HAP-1 (cell line): ENCODE measurements at regions not wholly inside any gene's neighbourhood (a gene's known extent, or its start where the extent isn't known, plus 50 kb on each side); places are given as distances from the start of the nearest gene placed in this dataset.
A peak's percentile ranks its signal among the peaks of the same experiment; 100 is the strongest.

ENCODE experiments used
- DNase-seq, 2 experiments: peaks; one replicate each; pipeline ENCODE4 v3.0.0-alpha.2; 2016 to 2020; ENCODE audit warnings: low spot score in 2 of 2
- H3K27me3 ChIP-seq: fragments of 250-450 bp; sonication (Bioruptor Pico); 2 replicates; pipeline ENCODE4 v1.5.1; 2020; ENCODE audit warnings: low read depth, mild to moderate bottlenecking, moderate library complexity
- H3K36me3 ChIP-seq: fragments of 250-450 bp; sonication (Bioruptor Pico); replicated peaks from 2 replicates; pipeline ENCODE4 v1.5.1; 2020; ENCODE audit warnings: mild to moderate bottlenecking
- H3K4me1 ChIP-seq: fragments of 250-450 bp; sonication (Bioruptor Pico); 2 replicates; pipeline ENCODE4 v1.5.1; 2020; ENCODE audit warnings: mild to moderate bottlenecking
- H3K4me3 ChIP-seq: fragments of 250-450 bp; sonication (Bioruptor Pico); 2 replicates; pipeline ENCODE4 v1.5.1; 2020; ENCODE audit warnings: mild to moderate bottlenecking, moderate library complexity
- H3K9me3 ChIP-seq: fragments of 250-450 bp; sonication (Bioruptor Pico); 2 replicates; pipeline ENCODE4 v1.5.1; 2020; ENCODE audit warnings: mild to moderate bottlenecking, moderate library complexity
- in situ Hi-C: fragments of 300-500 bp; cut with MboI; formaldehyde crosslinking; loops from 3 replicates; pipeline ENCODE4 v1.14.3; 2020; ENCODE audit warnings: low sequenced_read_pairs, inconsistent platforms, mixed read lengths

- Histone ChIP-seq H3K27me3 (no peaks in the 10 kb centered on the region), H3K4me3 (no peak overlapping the region), H3K36me3 (no peaks in the 10 kb centered on the region), H3K4me1 (no peaks in the 10 kb centered on the region), H3K9me3 (no peaks in the 10 kb centered on the region)
- no peak for DNase-seq
- in situ Hi-C loops = no loop called here
Measured at GRCh38 chr2:168373468-168373867, 82.6 kb upstream of the CERS6 start.

- H3K9me3 ChIP-seq = no peaks in the 10 kb centered on the region
- H3K36me3 ChIP-seq = no peaks in the 10 kb centered on the region
- no peak for DNase-seq
- no peak overlapping the region for H3K4me3 ChIP-seq
- in situ Hi-C loops = no loop called here
- H3K4me1 ChIP-seq = no peaks in the 10 kb centered on the region
- H3K27me3 ChIP-seq = no peaks in the 10 kb centered on the region
Measured at GRCh38 chr2:168375195-168375798, 80.8 kb upstream of the CERS6 start.

- in situ Hi-C loops = no loop called here
- Histone ChIP-seq H3K4me3 (no peak overlapping the region), H3K4me1 (no peaks in the 10 kb centered on the region), H3K36me3 (no peaks in the 10 kb centered on the region), H3K9me3 (no peaks in the 10 kb centered on the region), H3K27me3 (no peaks in the 10 kb centered on the region)
- no peak for DNase-seq
Measured at GRCh38 chr2:168378960-168379669, 77.0 kb upstream of the CERS6 start.

GRCh38 chr2:168380500-168380899 is 75.6 kb upstream of the CERS6 start:
- Histone ChIP-seq H3K9me3 (no peaks in the 10 kb centered on the region), H3K4me1 (no peaks in the 10 kb centered on the region), H3K27me3 (no peaks in the 10 kb centered on the region; the same call in 1 of the 2 replicates), H3K4me3 (no peak overlapping the region), H3K36me3 (no peaks in the 10 kb centered on the region)
- in situ Hi-C loops = no loop called here
- no peak for DNase-seq

GRCh38 chr2:168392024-168392423 is 64.0 kb upstream of the CERS6 start:
- DNase-seq = peak in 1 of 2 experiments; percentile 39
- in situ Hi-C loops = no loop called here
- Histone ChIP-seq H3K36me3 (no peaks in the 10 kb centered on the region; the same call in 1 of the 2 replicates), H3K4me3 (no peak overlapping the region), H3K4me1 (peaks cover 5% of the 10 kb centered on the region), H3K9me3 (no peaks in the 10 kb centered on the region), H3K27me3 (peaks cover 8% of the 10 kb centered on the region; the same call in 1 of the 2 replicates)

GRCh38 chr2:168392797-168393196 is 63.3 kb upstream of the CERS6 start:
- Histone ChIP-seq H3K9me3 (no peaks in the 10 kb centered on the region), H3K36me3 (no peaks in the 10 kb centered on the region; the same call in 1 of the 2 replicates), H3K4me3 (no peak overlapping the region), H3K4me1 (peaks cover 5% of the 10 kb centered on the region), H3K27me3 (peaks cover 8% of the 10 kb centered on the region; the same call in 1 of the 2 replicates)
- in situ Hi-C loops = no loop called here
- DNase-seq = no peak

GRCh38 chr2:168394262-168394661 is 61.8 kb upstream of the CERS6 start:
- in situ Hi-C loops = no loop called here
- Histone ChIP-seq H3K4me1 (peaks cover 5% of the 10 kb centered on the region), H3K4me3 (no peak overlapping the region), H3K9me3 (no peaks in the 10 kb centered on the region), H3K36me3 (no peaks in the 10 kb centered on the region; the same call in 1 of the 2 replicates), H3K27me3 (peaks cover 4% of the 10 kb centered on the region; the same call in 1 of the 2 replicates)
- no peak for DNase-seq

- Histone ChIP-seq H3K4me1 (peaks cover 5% of the 10 kb centered on the region), H3K27me3 (peaks cover 4% of the 10 kb centered on the region; the same call in 1 of the 2 replicates), H3K36me3 (no peaks in the 10 kb centered on the region; the same call in 1 of the 2 replicates), H3K4me3 (no peak overlapping the region), H3K9me3 (no peaks in the 10 kb centered on the region; the same call in 1 of the 2 replicates)
- in situ Hi-C loops = no loop called here
- no peak for DNase-seq
Measured at GRCh38 chr2:168396131-168396530, 59.9 kb upstream of the CERS6 start.

- Histone ChIP-seq H3K4me3 (no peak overlapping the region), H3K36me3 (no peaks in the 10 kb centered on the region; the same call in 1 of the 2 replicates), H3K4me1 (no peaks in the 10 kb centered on the region), H3K27me3 (no peaks in the 10 kb centered on the region), H3K9me3 (no peaks in the 10 kb centered on the region; the same call in 1 of the 2 replicates)
- no peak for DNase-seq
- in situ Hi-C loops = no loop called here
Measured at GRCh38 chr2:168397629-168398028, 58.4 kb upstream of the CERS6 start.

GRCh38 chr2:168401048-168401556 is 55.0 kb upstream of the CERS6 start:
- H3K9me3 ChIP-seq = no peaks in the 10 kb centered on the region; the same call in 1 of the 2 replicates
- no peak overlapping the region for H3K4me3 ChIP-seq
- H3K4me1 ChIP-seq = no peaks in the 10 kb centered on the region
- H3K27me3 ChIP-seq = no peaks in the 10 kb centered on the region
- in situ Hi-C loops = no loop called here
- DNase-seq = no peak
- no peaks in the 10 kb centered on the region; the same call in 1 of the 2 replicates for H3K36me3 ChIP-seq

- no peak overlapping the region for H3K4me3 ChIP-seq
- no peak for DNase-seq
- H3K27me3 ChIP-seq = no peaks in the 10 kb centered on the region
- no peaks in the 10 kb centered on the region; the same call in 1 of the 2 replicates for H3K36me3 ChIP-seq
- no peaks in the 10 kb centered on the region; the same call in 1 of the 2 replicates for H3K9me3 ChIP-seq
- no peaks in the 10 kb centered on the region for H3K4me1 ChIP-seq
- in situ Hi-C loops = no loop called here
Measured at GRCh38 chr2:168401771-168402170, 54.3 kb upstream of the CERS6 start.

GRCh38 chr2:168402531-168402930 is 53.5 kb upstream of the CERS6 start:
- Histone ChIP-seq H3K4me1 (no peaks in the 10 kb centered on the region), H3K9me3 (no peaks in the 10 kb centered on the region; the same call in 1 of the 2 replicates), H3K27me3 (no peaks in the 10 kb centered on the region), H3K36me3 (no peaks in the 10 kb centered on the region), H3K4me3 (no peak overlapping the region)
- DNase-seq = no peak
- in situ Hi-C loops = no loop called here

- no peak for DNase-seq
- Histone ChIP-seq H3K4me3 (no peak overlapping the region), H3K9me3 (peaks cover 4% of the 10 kb centered on the region), H3K27me3 (no peaks in the 10 kb centered on the region), H3K36me3 (no peaks in the 10 kb centered on the region), H3K4me1 (no peaks in the 10 kb centered on the region)
- in situ Hi-C loops = no loop called here
Measured at GRCh38 chr2:168403736-168404135, 52.3 kb upstream of the CERS6 start.

- DNase-seq = no peak
- no peaks in the 10 kb centered on the region for H3K36me3 ChIP-seq
- peaks cover 4% of the 10 kb centered on the region; the same call in 1 of the 2 replicates for H3K9me3 ChIP-seq
- H3K27me3 ChIP-seq = no peaks in the 10 kb centered on the region
- no peak overlapping the region for H3K4me3 ChIP-seq
- in situ Hi-C loops = no loop called here
- no peaks in the 10 kb centered on the region for H3K4me1 ChIP-seq
Measured at GRCh38 chr2:168404764-168405163, 51.3 kb upstream of the CERS6 start.
